GM21381 (cell line): ENCODE measurements at regions not wholly inside any gene's neighbourhood (a gene's known extent, or its start where the extent isn't known, plus 50 kb on each side); places are given as distances from the start of the nearest gene placed in this dataset.

Experiments used
- ATAC-seq: cut with Tn5 transposase; IDR thresholded peaks from one replicate; pipeline ENCODE4 v1.9.1; 2021; ENCODE audit warnings: mild to moderate bottlenecking, moderate library complexity; ENCODE audit not compliant: unreplicated experiment

DNA sequence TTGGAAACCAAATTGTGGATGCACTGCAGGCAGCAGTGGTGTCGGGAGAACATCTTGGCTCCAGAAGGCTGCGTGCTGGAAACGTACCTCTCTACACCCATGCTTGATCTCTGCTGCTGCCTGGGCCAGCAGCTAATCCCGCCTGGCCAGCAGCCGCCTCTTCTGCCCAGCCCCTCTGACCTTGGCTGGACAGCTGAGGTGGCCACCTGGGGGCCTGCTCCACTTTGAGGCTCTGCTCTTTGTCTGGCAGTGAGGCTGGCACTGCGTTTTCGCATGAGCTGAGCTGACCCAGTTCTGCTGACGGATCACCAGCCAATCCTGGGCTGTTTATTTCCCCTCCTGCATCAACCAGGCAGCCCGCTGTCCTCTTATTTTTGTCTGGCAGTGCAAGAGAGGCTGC lies 154.9 kb downstream of the TENT4A start:
- ATAC-seq: no peak

DNA sequence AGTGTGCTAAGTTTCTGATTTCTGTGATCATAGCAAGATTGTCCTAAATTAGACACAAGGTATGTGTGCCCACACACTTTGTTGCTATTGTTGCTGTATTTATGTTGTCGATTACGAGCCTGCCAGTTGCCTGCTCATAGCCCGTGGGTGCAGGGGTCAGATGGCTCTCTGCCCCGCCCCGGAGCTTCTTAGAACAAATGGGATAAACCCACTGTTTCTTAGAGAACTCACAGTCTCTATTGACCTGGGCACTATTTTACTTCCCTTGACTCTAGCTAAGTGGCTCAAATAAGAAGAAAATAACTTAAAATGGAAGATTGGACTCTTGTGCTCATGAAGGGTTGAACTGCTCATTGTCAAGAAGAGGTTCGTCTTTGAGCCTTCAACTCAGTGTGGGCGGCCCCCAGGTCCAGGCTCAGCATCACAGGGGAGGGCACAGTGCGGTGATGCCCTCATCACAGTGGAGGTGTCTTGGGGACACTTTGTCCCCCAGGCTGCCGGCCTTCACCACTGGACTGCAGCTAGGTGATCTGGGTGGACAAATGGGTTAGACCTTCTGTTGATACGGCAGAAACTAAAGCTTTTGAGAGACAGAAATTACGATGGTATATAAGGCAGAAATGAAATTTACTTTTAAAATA lies 155.5 kb downstream of the TENT4A start:
- no peak for ATAC-seq

DNA sequence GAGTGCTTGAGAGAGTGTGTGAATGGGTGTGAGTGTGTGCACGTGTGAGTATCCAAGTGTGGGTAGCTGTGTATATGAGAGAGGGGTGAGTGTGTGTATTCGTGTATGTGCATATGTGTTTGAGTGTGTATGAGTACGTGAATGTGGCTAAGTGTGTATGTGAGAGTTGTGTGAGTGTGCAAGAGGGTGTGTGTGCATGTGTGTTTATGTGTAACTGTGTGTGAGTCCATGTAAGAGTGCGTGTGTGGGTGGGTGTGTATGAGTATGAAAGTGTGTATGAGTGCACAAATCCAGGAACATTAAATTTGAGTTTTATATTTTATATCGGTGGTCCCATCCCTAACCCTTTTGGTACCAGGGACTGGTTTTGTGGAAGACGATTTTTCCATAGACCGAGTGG lies 156.4 kb downstream of the TENT4A start:
- no peak for ATAC-seq

DNA sequence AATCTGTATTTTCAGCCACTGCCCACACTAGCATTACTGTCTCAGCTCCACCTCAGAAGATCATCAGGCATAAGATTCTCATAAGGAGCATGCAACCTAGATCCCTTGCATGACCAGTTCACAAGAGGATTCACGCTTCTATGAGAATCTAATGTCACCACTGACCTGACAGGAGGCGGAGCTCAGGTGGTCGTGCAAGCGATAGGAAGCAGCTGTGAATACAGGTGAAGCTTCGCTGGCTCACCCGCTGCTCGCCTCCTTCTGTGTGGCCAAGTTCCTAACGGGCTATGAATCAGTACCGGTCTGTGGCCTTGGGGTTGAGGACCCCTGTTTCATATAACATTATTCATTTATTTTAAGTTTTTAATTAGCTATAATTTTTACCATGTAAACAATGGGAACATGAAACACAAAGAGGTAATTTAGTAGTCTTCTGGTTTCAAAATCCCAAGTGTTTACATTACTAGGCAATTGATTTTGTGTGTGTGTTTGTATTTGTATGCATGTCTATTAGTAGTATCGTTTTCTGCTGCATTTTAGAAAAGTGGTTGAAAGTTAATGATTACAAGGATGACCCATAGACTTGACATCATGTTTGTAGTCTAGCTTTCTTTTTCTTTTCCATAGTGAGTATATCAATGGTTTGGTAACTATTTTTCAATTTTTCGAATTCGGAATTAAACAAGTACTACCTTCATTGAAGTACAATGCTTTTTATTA lies 159.4 kb downstream of the TENT4A start:
- ATAC-seq: no peak

DNA sequence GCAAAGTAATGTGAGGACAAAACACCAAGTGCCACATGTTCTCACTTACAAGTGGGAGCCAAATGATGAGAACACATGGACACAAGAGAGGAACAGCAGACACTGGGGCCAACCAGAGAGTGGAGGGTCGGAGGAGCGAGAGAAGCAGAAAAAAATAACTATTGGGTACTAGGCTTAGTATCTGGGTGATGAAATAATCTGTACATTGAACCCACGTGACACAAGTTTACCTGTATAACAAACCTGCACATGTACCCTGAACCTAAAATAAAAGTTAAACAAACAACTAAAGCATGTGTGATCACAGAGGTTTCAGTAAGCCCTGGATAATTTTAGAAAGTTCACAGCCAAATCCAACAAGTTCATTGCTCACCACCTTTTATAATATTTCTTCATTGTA lies 160.1 kb downstream of the TENT4A start:
- no peak for ATAC-seq

DNA sequence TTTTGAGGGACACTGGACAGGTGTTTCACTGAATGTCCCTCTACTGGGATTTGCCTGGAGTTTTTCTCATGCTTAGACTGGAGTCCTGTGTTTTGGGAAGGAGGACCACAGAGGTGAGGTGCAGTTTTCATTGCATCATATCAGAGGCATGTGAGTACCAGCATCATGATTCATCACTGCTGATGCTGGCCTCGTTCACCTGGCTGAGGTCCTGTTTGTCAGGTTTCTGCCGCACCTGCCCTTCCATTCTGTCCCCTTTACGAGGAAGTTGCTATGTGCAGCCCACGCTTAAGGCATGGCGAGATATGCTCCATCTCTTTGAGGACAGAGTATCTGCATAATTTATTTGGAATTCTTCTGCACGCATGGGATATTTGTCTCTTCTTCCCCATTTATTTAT lies 162.1 kb downstream of the TENT4A start:
- no peak for ATAC-seq

DNA sequence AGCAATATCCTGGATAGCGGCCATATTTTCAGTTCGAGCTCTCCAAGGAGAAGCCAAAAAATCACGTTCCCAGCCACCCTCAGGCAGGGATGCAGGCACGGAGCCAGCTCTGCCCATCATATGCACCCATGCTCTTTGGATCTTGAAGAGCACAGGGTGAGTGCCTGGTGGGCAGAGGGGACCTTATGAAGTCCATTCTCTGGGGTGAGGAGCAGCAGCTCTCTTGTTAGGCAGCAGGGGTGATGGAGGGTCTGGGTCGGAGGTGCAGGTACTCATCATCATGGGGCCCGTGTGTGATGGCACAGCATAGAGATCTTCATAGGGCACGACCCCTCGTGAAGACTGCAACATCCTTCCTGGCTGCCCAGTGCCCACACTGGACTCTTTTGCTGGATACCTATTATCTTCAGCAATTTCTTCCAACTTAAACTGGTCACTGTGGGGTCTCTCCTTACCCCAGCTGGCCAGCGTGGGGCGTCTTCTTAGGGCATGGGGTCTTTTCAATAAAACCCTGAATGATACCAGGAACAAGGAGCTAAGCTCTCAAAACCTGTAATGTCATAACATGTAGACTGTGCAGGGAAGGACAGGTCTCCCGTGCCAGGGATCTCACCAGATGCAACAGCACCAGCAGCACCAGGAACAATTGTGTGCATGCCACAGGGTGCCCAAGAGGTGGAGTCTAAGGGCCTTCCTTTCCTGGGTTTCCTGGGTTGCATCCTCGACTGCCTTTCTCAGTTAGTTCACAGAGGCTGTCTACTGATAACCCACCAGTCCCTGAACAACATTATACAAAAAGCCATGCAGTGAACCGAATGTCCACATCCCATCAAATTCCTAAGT lies 165.0 kb downstream of the TENT4A start:
- ATAC-seq: no peak

DNA sequence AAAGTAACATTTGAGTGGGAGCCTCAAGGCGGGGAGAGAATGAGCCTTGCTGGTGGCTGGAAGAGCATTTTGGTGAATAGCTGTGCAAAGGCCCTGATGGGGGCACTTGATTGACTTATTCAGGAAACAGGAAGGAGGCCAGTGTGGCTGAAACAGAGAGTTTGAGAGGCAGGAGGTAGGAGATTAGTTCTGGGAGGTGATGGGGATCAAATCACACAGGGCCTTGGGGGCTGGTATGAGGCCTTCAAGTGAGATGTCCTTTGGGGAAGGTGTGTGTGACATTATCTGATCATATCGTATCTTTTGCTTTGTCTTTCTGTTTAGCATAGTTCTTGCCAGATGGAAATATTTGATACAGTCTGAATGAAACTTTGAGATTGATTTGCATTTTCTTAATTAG lies 172.3 kb downstream of the TENT4A start:
- ATAC-seq: no peak

DNA sequence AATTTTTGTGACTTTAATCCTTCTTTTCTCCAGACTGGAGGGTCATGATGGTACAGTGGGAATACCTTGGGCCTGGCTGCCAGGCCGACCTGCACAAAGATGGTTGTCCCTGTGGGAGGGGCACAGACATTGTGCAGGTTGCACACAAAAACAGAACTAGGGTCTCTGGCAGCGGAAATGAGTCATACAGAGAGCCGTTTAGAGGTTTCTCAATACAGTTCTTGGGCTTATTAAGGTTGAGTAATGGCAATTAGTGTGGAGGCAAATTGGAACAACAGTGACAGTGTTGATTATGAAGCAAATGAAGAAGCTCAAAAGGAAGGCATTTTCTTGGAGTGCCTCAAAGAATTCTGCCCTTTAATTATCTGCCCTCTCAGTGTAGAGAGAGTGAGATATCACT lies 173.6 kb downstream of the TENT4A start:
- ATAC-seq: no peak

DNA sequence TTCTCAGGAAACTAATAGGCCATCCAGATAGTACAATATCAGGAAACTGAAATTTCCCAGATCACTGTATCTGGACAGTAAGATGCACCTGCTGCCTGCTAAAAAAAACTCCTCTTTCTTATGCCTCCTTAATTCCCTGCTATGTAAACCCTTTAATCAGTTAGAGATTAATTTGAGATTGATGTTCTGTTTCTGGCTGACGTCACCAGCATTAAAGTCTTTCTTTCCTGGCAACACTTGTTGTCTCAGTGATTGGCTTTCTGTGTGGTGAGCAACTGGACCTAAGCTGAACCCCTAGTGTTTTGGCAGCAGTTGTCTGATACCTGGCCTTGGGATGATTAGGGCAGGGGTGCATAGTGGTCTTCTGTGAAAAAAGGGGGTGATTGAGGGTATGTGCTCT lies 175.8 kb downstream of the TENT4A start:
- ATAC-seq: no peak

DNA sequence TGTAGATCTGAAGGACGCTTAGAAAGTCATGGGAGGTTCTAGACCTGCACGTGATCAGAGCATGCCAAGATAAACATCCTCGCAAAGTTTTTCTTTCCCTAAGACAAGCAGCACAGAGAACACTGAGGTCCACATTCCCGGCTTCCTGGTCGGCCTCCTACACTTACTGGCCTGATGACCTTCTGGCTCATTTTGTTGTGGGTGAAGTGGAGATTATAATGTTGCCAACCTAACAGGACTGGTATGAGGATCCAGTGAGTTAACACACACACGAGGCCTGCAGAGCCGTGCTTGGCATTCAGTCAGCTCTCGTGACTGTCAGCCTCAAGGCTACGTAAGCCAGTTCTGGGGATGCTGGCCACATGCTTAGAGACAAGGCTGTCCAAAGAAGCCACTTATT lies 186.0 kb downstream of the TENT4A start:
- ATAC-seq: no peak

DNA sequence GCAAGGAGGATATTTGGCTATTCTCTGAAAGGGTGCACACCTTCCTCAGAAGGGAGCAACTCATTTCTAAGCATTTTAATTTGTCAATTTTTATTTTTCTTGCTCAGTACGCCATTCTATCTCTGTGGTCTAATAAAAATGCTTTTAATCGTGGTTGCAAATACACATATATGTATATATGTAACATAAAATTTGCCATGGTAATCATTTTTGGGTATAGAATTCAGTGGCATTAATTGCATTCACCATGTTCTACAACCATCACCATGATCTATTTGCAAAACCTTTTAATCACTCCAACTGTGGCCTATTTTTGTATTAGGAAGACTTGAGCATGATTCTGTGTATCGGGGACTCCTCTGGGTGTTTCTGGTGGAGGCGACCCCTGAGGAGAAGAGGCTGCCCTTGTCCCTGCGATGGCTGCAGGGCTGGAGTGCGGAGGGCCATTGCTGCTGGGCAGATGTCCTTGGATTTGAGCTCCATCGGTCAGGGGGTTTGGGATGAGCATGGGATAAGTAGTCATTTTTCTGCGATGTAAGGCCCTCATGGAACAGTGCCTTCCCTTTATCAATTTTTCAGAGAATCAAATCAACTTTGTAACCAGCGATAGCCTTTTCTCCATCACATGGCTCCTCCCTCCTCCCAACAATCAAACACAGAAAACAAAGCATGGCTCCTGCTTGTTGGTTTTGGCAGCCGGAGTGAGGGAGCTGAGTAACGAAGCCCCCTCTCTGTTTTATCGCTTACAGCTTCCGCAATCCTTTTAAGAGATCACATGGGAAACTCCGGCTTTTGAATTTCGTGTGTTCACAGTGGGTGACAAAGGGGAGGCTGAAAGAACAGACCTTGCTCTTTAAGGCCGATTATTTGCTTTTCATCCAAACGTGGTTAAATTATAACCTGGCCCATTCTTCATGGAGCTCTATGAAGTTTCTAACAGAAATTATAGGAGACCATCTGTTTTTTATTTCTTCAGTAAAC lies 187.3 kb downstream of the TENT4A start:
- ATAC-seq: no peak

DNA sequence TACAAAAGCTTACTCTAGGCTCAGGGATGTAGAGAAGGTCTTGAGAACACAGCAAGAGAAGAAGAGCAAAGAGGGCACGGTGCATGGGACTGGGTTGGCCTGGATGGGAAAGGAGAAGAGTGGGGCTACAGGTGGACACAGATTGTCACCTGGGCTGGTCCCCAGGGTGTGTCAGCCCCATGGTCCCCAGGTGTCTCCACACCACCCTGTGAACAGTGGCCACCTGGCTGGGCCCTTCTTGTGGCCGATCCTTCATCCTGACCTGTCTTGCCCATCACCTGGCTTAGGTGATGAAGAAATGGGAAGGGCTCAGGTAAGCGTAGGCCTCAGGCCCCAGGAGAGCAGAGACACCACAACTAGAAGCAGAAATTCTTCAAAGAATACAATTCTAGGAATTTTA lies 188.9 kb downstream of the TENT4A start:
- ATAC-seq: no peak

DNA sequence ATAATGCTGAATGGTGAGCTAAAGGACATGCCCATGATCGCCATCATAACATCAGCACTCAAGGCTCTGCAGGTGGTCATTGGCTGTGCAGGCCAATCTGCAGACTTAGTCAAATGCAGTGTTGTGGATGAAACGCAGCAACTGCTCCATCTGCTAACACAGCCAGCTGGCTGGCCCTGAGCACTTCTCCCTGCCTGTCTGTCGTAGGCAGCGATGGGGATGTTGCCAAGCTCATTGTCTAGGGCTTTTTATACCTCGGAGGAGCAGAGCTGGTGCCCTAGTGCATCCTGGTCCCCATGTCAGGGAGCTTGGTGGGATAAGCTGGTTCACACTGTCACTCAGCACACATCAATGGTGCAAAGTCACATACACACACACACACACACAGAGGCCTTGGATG lies 189.4 kb downstream of the TENT4A start:
- no peak for ATAC-seq

DNA sequence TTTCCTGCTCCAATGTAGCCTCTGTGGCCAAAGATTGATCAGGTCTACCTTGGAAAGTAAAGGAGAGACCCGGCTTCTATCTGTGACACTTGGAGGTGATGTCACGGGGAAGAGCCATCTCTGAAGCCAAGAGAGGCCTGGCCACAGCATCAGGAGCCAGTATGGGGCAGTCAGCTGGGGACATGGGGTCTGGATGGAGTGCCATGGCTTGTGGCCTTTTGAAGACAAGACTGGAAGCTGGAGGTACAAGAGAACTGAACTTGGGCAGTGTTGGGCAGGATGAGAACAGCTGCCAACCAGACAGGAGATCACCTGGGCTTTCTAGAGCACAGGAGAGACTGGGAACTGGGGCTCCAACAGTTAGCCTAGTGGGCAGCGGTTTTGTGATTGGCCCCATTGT lies 190.7 kb downstream of the TENT4A start:
- ATAC-seq: no peak

DNA sequence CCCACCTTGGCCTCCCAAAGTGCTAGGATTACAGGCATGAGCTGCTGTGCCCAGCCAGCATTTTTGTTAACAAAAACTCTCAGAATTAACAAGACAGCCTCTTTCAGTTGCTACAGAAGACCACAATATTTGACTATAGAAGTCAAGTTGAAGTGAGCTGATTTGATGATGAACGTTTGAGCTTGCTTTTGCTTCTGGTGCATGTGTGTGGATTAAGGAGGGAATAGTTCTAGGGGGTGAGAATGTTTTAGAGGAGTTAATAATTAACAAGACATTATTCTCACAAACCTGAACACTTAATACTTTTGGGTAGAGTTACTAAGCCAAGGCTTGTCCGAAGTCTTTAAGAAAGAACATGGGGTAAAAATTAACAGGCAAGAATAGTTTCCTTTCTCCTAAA lies 191.6 kb downstream of the TENT4A start:
- no peak for ATAC-seq

DNA sequence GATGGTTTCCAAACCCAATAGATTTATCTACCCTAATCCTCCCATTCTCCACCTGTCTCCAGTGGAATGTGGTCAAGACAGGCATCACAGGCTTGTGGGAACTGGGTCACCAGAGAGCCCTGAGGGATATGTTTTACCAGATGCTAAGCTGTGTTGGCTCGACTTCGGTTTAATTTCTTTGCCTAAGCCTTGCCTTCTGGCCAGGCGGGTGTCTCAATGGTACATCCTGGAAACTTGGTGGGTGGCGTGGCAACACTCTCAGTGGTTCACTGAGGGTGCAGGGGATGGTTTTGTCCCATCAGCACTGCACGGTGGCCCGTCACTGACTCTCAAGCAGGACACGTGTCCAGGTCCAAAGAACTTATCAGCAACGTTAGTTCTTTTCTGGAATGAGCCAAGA lies 192.2 kb downstream of the TENT4A start:
- ATAC-seq: no peak

DNA sequence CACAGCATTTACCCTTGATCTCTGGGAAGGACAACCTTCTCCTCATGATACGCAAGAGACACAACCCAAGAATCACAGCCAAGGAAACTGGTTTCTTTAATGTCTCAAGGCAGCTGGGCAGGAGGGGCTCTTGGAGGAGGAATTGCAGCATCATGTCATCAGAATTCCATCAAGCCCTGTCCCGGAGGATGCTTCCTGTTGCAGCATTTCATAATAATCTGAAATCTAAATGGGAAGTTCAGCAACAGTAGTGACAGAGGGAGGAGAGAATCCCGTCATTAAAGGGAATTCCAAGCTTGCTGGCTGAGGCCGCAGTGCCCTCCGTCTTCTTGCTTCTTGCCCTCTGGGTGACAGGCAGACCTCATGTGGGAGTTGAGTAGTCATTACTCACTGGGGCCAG lies 192.7 kb downstream of the TENT4A start:
- ATAC-seq: no peak

DNA sequence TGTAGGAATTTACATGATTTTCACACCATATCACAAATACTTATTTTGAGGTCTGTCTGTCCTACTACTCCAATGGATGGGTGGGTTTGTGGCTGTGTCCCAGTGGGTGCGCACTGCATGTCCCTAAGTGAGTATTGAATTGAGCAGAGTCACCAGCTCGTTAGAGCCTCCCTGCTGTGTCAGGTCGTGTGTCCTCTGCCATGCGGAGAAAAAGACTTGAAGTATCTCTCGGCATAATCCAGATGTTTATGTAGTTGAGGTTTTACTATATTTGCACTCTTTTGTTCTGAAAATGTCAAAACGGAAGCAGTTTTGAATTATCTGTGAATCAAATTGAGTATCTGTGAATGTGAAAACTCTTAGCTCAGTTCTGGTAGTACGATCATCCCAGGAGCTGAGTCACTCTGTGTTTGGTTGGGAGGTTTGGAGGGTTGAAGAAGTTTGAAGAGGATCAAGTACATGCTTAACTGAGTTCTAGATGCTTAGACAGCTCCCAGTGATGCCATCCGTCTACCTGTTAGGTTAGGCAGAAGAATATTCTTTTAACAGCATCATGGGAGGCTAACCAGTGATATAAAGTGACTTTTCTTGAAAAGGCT lies 194.2 kb downstream of the TENT4A start:
- no peak for ATAC-seq

DNA sequence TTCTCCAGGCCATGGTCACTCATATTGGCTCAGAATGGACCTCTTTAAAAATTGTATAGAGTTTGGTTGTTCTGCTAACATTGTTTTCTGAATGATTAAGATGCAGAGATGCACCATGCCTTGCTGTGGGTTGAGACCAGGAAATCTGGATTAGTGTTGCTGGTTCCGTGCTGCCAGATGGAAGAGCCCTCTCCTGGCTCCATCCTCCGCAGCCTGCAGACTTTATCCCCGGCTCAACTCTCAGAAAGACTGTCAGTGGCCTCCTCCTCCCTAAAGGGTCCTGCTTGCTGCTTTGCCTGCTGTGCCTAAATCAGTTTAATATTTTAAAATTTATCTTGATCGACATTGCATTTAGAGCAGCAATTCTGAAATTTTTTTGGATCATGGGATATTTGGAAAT lies 196.7 kb downstream of the TENT4A start:
- no peak for ATAC-seq
